WTC11 (cell line): ENCODE measurements at regions not wholly inside any gene's neighbourhood (a gene's known extent, or its start where the extent isn't known, plus 50 kb on each side); places are given as distances from the start of the nearest gene placed in this dataset.

Experiments
- ATAC-seq: fragments of 200-7000 bp; cut with Tn5 transposase; 2 replicates; pipeline ENCODE4 v1.10.0; 2021; ENCODE audit warnings: mild to moderate bottlenecking, moderate library complexity
- CTCF ChIA-PET: fragments of 300-600 bp; sonication (Branson Sonifier 250); formaldehyde crosslinking; loops from one replicate; lab custom pipeline; 2021; ENCODE audit warnings: antibody characterized with exemption; lab: Charles Lee
- POLR2A ChIA-PET: fragments of 350-600 bp; sonication (Branson Sonifier 250); formaldehyde crosslinking; loops from one replicate; lab custom pipeline; 2021; ENCODE audit warnings: antibody characterized with exemption; lab: Charles Lee
- DNase-seq: peaks from one replicate; pipeline ENCODE4 v3.0.0; 2021; ENCODE audit warnings: low spot score
- H3K27ac Mint-ChIP-seq: 2 replicates; pipeline ENCODE4 v1.8.0; 2021; ENCODE audit warnings: mixed read lengths
- H3K27me3 Mint-ChIP-seq: 2 replicates; pipeline ENCODE4 v1.8.0; 2021; ENCODE audit warnings: low read depth, mild to moderate bottlenecking, moderate library complexity, mixed read lengths
- H3K36me3 Mint-ChIP-seq: 2 replicates; pipeline ENCODE4 v1.8.0; 2021; ENCODE audit warnings: mixed read lengths
- H3K4me1 Mint-ChIP-seq: 2 replicates; pipeline ENCODE4 v1.8.0; 2022; ENCODE audit warnings: mixed read lengths
- H3K4me3 Mint-ChIP-seq: 2 replicates; pipeline ENCODE4 v1.8.0; 2021; ENCODE audit warnings: mild to moderate bottlenecking, moderate library complexity, mixed read lengths
- H3K9me3 Mint-ChIP-seq: 2 replicates; pipeline ENCODE4 v1.8.0; 2021; ENCODE audit warnings: mixed read lengths
- CREM ChIP-seq: sonication (generic); formaldehyde crosslinking; IDR thresholded peaks from 2 replicates; pipeline ENCODE4 v1.8.1; 2022; ENCODE audit warnings: mild to moderate bottlenecking, missing genetic modification reagents, moderate library complexity
- E2F5 ChIP-seq: sonication (generic); formaldehyde crosslinking; IDR thresholded peaks from 2 replicates; pipeline ENCODE4 v1.8.1; 2022; ENCODE audit warnings: mild to moderate bottlenecking, moderate library complexity, missing genetic modification reagents
- ELF4 ChIP-seq: sonication (generic); formaldehyde crosslinking; IDR thresholded peaks from 2 replicates; pipeline ENCODE4 v1.8.1; 2022; ENCODE audit warnings: low read depth, mild to moderate bottlenecking, moderate library complexity, missing genetic modification reagents
- ERG ChIP-seq: fragments of 250-450 bp; sonication (Bioruptor Pico); IDR thresholded peaks from 2 replicates; pipeline ENCODE4 v1.8.0; 2021; ENCODE audit warnings: mild to moderate bottlenecking
- ETV6 ChIP-seq: sonication (generic); formaldehyde crosslinking; IDR thresholded peaks from 2 replicates; pipeline ENCODE4 v1.8.1; 2022; ENCODE audit warnings: mild to moderate bottlenecking, missing genetic modification reagents
- FOXJ3 ChIP-seq: sonication (generic); formaldehyde crosslinking; IDR thresholded peaks from 2 replicates; pipeline ENCODE4 v1.9.0; 2021; ENCODE audit warnings: missing genetic modification reagents, mild to moderate bottlenecking, borderline replicate concordance
- GABPB1 ChIP-seq: sonication (generic); formaldehyde crosslinking; IDR thresholded peaks from 2 replicates; pipeline ENCODE4 v1.8.1; 2023; ENCODE audit warnings: mild to moderate bottlenecking, missing genetic modification reagents
- GRHL2 ChIP-seq: fragments of 250-450 bp; sonication (Bioruptor Pico); IDR thresholded peaks from 2 replicates; pipeline ENCODE4 v1.8.0; 2022; ENCODE audit warnings: mild to moderate bottlenecking, moderate library complexity; ENCODE audit not compliant: insufficient replicate concordance, severe bottlenecking
- GTF2I ChIP-seq: fragments of 250-450 bp; sonication (Bioruptor Pico); conservative IDR thresholded peaks from 2 replicates; pipeline ENCODE4 v1.4.0; 2021; ENCODE audit warnings: mild to moderate bottlenecking
- HMGA2 ChIP-seq: fragments of 250-450 bp; sonication (Bioruptor Pico); IDR thresholded peaks from 2 replicates; pipeline ENCODE4 v1.4.0; 2021; ENCODE audit warnings: mild to moderate bottlenecking, moderate library complexity
- IRF2 ChIP-seq: sonication (generic); formaldehyde crosslinking; IDR thresholded peaks from 2 replicates; pipeline ENCODE4 v1.8.0; 2022; ENCODE audit warnings: low read depth, missing genetic modification reagents, borderline replicate concordance
- RELA ChIP-seq: sonication (generic); formaldehyde crosslinking; IDR thresholded peaks from 2 replicates; pipeline ENCODE4 v1.8.1; 2022; ENCODE audit warnings: missing genetic modification reagents, mild to moderate bottlenecking, borderline replicate concordance
- SOX15 ChIP-seq: fragments of 250-450 bp; sonication (Bioruptor Pico); IDR thresholded peaks from 2 replicates; pipeline ENCODE4 v1.9.0; 2021; ENCODE audit warnings: mild to moderate bottlenecking
- ZMAT4 ChIP-seq: fragments of 250-450 bp; sonication (Bioruptor Pico); IDR thresholded peaks from 2 replicates; pipeline ENCODE4 v1.9.0; 2021; ENCODE audit warnings: mild to moderate bottlenecking
- ZNF121 ChIP-seq: sonication (generic); formaldehyde crosslinking; IDR thresholded peaks from 2 replicates; pipeline ENCODE4 v1.8.0; 2023; ENCODE audit warnings: missing genetic modification reagents
- ZNF416 ChIP-seq: fragments of 250-450 bp; sonication (Bioruptor Pico); IDR thresholded peaks from 2 replicates; pipeline ENCODE4 v1.9.0; 2021; ENCODE audit warnings: mild to moderate bottlenecking, inconsistent platforms
- ZNF423 ChIP-seq: fragments of 250-450 bp; sonication (Bioruptor Pico); IDR thresholded peaks from 2 replicates; pipeline ENCODE4 v2.1.2; 2022; ENCODE audit warnings: mild to moderate bottlenecking, moderate library complexity
- ZNF671 ChIP-seq: fragments of 250-450 bp; sonication (Bioruptor Pico); IDR thresholded peaks from 2 replicates; pipeline ENCODE4 v1.8.0; 2021; ENCODE audit warnings: mild to moderate bottlenecking
- TF ChIP-seq, protein P1 (sequence below): sonication (generic); formaldehyde crosslinking; IDR thresholded peaks from 2 replicates; pipeline ENCODE4 v1.8.1; 2023; ENCODE audit warnings: mild to moderate bottlenecking, missing genetic modification reagents, borderline replicate concordance
- TF ChIP-seq, protein P2 (sequence below): sonication (generic); formaldehyde crosslinking; conservative IDR thresholded peaks from 2 replicates; pipeline ENCODE4 v1.8.1; 2022; ENCODE audit warnings: mild to moderate bottlenecking, missing genetic modification reagents
- TF ChIP-seq, protein P3 (sequence below): sonication (generic); formaldehyde crosslinking; IDR thresholded peaks from 2 replicates; pipeline ENCODE4 v1.8.0; 2022; ENCODE audit warnings: mild to moderate bottlenecking, missing genetic modification reagents

DNA sequence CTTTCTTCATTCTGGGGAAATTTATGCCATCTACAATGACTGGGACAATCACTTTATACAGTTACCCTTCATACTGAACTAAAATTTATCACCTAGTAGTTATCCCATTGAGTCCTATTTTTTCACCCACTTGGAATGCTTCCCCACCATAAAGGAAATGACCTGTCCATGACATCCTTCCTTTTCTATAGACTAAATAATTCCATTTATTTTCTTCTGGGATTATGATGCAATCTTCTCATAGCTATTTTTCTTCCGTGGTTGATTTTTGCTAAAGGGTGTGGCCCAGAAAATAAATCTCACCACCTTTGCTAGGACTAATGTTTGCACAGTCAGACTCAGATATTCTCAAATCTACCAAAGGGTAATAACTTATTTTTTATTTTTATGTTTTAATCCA lies 186.1 kb upstream of the NRXN1 start:
- H3K27ac Mint-ChIP-seq, result no peak overlapping the region
- ChIA-PET CTCF (no interaction called here), POLR2A (no interaction called here)
- H3K9me3 Mint-ChIP-seq, result no peaks in the 10 kb centered on the region
- peaks cover 16% of the 10 kb centered on the region for H3K4me1 Mint-ChIP-seq
- ATAC-seq (no peak), DNase-seq (no peak)
- H3K27me3 Mint-ChIP-seq, result no peaks in the 10 kb centered on the region
- H3K36me3 Mint-ChIP-seq, result no peaks in the 10 kb centered on the region
- H3K4me3 Mint-ChIP-seq, result no peak overlapping the region
- TF ChIP-seq ETV6 (CRISPR knock-in tag) (no peak), FOXJ3 (CRISPR knock-in tag) (no peak), GRHL2 (CRISPR knock-in tag) (no peak), ZNF671 (CRISPR knock-in tag) (no peak), ZNF416 (no peak), CREM (CRISPR knock-in tag) (no peak), ZMAT4 (no peak), E2F5 (no peak), IRF2 (CRISPR knock-in tag) (no peak), ZNF423 (no peak), GABPB1 (CRISPR knock-in tag) (no peak), HMGA2 (CRISPR knock-in tag) (no peak)
- TF ChIP-seq, protein P1, sequence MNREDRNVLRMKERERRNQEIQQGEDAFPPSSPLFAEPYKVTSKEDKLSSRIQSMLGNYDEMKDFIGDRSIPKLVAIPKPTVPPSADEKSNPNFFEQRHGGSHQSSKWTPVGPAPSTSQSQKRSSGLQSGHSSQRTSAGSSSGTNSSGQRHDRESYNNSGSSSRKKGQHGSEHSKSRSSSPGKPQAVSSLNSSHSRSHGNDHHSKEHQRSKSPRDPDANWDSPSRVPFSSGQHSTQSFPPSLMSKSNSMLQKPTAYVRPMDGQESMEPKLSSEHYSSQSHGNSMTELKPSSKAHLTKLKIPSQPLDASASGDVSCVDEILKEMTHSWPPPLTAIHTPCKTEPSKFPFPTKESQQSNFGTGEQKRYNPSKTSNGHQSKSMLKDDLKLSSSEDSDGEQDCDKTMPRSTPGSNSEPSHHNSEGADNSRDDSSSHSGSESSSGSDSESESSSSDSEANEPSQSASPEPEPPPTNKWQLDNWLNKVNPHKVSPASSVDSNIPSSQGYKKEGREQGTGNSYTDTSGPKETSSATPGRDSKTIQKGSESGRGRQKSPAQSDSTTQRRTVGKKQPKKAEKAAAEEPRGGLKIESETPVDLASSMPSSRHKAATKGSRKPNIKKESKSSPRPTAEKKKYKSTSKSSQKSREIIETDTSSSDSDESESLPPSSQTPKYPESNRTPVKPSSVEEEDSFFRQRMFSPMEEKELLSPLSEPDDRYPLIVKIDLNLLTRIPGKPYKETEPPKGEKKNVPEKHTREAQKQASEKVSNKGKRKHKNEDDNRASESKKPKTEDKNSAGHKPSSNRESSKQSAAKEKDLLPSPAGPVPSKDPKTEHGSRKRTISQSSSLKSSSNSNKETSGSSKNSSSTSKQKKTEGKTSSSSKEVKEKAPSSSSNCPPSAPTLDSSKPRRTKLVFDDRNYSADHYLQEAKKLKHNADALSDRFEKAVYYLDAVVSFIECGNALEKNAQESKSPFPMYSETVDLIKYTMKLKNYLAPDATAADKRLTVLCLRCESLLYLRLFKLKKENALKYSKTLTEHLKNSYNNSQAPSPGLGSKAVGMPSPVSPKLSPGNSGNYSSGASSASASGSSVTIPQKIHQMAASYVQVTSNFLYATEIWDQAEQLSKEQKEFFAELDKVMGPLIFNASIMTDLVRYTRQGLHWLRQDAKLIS (CRISPR knock-in tag), result no peak
- TF ChIP-seq, protein P2, sequence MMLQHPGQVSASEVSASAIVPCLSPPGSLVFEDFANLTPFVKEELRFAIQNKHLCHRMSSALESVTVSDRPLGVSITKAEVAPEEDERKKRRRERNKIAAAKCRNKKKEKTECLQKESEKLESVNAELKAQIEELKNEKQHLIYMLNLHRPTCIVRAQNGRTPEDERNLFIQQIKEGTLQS (CRISPR knock-in tag), result no peak

GRCh38 chr2:51213826-51214225 lies 181.9 kb upstream of the NRXN1 start:
- no peak for TF ChIP-seq ELF4
- TF ChIP-seq E2F5, result no peak
- no peak for TF ChIP-seq RELA (CRISPR knock-in tag)
- no peak for TF ChIP-seq GRHL2 (CRISPR knock-in tag)
- no peak for TF ChIP-seq CREM (CRISPR knock-in tag)
- no peak for TF ChIP-seq ZNF121 (CRISPR knock-in tag)
- no peak for TF ChIP-seq SOX15 (CRISPR knock-in tag)
- no peak for TF ChIP-seq ERG (CRISPR knock-in tag)
- TF ChIP-seq GTF2I (CRISPR knock-in tag), result no peak
- TF ChIP-seq, protein P3, sequence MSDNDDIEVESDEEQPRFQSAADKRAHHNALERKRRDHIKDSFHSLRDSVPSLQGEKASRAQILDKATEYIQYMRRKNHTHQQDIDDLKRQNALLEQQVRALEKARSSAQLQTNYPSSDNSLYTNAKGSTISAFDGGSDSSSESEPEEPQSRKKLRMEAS (CRISPR knock-in tag), result no peak
- TF ChIP-seq, all 79 proteins: peak for 0
- no peaks in the 10 kb centered on the region for H3K36me3 Mint-ChIP-seq
- CTCF ChIA-PET, result no interaction called here
- H3K27me3 Mint-ChIP-seq, result no peaks in the 10 kb centered on the region
- H3K27ac Mint-ChIP-seq, result no peak overlapping the region
- DNase-seq (no peak), ATAC-seq (no peak)
- H3K4me3 Mint-ChIP-seq, result no peak overlapping the region
- H3K4me1 Mint-ChIP-seq, result no peaks in the 10 kb centered on the region
- POLR2A ChIA-PET, result no interaction called here
- H3K9me3 Mint-ChIP-seq, result no peaks in the 10 kb centered on the region
